ENCODE measurements at regions not wholly inside any gene's neighbourhood (a gene's known extent, or its start where the extent isn't known, plus 50 kb on each side); places are given as distances from the start of the nearest gene placed in this dataset.

- TF ChIP-seq EZH2 (optimal IDR thresholded peaks at IDR 0.05; ENCODE audit: low read depth, low read length) (no peak), CTCF (IDR thresholded peaks at IDR 0.05; ENCODE audit: low read length) (no peak), EZH2phosphoT487 (IDR thresholded peaks at IDR 0.05; ENCODE audit: low read length) (no peak)
Measured at GRCh38 chrX:149205081-149205480, 300.0 kb downstream of the IDS start.

Data from MM.1S (cell line).